HG02852 (cell line): ENCODE measurements at regions not wholly inside any gene's neighbourhood (a gene's known extent, or its start where the extent isn't known, plus 50 kb on each side); places are given as distances from the start of the nearest gene placed in this dataset.

Source experiments
- ATAC-seq: cut with Tn5 transposase; IDR thresholded peaks from one replicate; pipeline ENCODE4 v1.9.1; 2021; ENCODE audit warnings: mild to moderate bottlenecking, moderate library complexity; ENCODE audit not compliant: unreplicated experiment

- ATAC-seq, result no peak
These were observed 85.4 kb upstream of the KLF12 start for GRCh38 chr13:74219566-74219965.

- no peak for ATAC-seq
These were observed 84.1 kb upstream of the KLF12 start for GRCh38 chr13:74218291-74218690.

DNA sequence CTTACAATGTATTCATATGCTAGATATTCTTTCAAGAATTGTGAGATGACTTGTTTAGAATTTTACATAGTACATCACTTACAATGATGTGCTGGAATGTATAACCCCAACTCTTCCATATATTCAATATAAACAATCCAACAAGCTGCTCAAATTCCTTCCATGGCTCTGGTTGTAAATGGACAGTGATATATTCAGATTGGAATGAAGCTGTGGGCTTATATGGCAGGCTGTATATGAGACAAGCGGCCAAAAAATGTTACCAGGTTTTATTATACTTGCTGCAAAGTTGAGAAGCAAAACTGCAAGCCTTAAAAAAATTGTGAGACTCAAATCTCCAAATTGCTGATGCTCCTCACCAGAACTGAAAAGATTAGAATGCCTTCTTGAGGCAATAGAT lies 83.6 kb upstream of the KLF12 start:
- ATAC-seq, result no peak

DNA sequence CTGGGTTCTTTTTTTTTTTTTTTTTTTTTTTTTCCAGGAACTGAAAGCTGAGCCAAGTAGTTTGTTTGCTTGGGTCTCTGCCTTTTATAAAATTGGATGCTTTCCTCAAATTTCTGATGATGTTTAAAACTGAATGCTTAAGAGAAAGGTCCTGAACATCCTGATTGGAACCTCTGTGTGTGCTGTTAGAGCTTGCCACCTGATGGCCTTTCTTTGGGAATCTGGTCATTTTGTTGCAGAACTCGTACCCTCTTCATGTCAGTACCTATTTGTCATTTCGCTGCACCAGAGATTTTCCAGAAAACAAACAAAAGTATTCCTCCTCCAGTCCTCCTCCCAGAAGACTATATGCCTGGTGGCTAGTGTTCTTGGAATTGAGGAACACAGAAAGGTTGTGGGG lies 81.2 kb upstream of the KLF12 start:
- no peak for ATAC-seq

DNA sequence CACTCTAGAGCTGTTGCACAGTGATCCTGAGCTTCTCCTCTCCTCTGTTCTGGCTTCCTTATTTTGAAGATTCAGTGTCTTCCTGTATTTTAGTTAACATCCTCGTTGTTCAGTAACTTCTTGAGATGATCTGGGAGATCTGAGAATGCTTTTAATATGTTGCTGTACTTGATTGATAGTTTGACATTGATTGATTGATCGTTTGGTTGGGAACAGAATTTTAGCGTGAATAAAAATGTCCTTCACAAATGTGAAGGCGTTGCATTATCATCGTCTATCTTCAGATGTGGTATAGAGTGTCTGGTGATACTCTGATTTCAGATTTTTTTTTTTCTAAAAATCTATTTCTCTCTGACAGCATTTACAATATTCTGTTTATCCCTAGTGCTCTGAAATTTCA lies 80.1 kb upstream of the KLF12 start:
- ATAC-seq, result no peak

DNA sequence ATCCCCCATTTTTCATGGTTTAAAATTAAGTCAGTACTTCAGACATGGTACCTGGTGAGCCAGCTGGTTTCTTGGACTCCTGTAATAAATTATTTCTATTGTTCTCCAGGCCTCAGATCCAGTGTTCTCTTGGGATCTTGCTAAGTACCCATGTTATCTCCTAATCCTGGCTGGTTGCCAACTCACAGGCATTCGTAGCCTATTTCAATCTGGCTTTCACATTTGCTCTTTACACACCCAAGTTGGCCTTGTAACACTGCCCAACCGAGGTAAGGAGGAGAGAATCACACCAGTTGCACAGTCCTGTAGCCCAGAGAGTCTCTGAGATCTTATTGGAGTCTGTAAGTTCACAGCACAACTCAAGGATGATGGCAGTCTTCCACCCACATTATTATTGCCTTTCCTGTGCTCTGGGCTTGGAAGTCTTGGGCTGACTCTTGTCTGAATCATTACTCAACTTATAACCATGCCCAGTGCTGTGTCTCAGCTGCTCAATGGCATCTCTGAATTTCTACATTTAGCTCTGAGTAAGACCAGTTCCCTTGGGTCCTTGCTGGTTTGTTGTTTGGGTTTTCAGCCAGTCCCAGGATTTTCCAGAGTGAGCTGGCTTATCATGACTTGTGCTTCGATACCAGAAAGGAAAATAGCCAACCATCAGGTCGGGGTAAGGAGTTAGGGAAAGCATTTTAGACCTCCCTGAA lies 76.6 kb upstream of the KLF12 start:
- no peak for ATAC-seq

DNA sequence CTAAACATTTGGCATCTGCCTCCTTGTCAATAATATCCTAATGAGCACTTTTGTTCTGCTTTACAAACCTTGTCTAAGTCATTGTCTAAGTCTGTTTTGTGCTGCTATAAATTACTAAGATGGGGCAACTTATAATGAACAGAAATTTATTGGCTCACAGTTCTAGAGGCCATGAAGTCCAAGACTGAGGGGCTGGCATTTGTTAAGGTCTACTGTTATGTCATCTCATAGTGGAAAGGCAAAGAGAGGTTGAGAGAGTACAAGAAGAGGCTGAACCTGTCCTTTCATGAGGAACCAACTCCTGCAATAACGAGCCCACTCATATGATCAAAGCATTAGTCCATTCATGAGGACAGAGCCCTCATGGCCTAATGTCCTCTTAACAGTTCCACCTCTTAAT lies 72.7 kb upstream of the KLF12 start:
- no peak for ATAC-seq

GRCh38 chr13:74206061-74206561 lies 71.9 kb upstream of the KLF12 start:
- ATAC-seq, result no peak

DNA sequence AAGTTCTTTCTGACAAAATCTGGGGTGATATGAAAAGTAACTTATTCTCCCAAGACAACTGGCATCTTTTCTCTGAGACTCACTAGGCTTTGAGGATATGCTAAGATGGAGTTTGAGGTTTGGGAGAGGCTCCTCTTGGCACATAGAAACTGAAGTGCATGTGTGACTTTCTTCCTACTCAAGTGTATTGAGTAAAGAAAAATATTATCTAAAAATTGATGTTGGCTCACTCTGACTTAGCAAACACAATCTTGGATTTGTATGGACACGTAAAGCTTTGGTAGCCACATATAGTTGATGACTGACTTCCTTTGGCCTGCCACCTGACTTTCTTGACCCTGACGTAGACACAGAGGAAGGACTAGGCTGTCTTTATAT lies 71.1 kb upstream of the KLF12 start:
- ATAC-seq, result no peak

- no peak for ATAC-seq
These were observed 70.6 kb upstream of the KLF12 start for GRCh38 chr13:74204602-74205312.

GRCh38 chr13:74203576-74203975 lies 69.4 kb upstream of the KLF12 start:
- ATAC-seq, result no peak

DNA sequence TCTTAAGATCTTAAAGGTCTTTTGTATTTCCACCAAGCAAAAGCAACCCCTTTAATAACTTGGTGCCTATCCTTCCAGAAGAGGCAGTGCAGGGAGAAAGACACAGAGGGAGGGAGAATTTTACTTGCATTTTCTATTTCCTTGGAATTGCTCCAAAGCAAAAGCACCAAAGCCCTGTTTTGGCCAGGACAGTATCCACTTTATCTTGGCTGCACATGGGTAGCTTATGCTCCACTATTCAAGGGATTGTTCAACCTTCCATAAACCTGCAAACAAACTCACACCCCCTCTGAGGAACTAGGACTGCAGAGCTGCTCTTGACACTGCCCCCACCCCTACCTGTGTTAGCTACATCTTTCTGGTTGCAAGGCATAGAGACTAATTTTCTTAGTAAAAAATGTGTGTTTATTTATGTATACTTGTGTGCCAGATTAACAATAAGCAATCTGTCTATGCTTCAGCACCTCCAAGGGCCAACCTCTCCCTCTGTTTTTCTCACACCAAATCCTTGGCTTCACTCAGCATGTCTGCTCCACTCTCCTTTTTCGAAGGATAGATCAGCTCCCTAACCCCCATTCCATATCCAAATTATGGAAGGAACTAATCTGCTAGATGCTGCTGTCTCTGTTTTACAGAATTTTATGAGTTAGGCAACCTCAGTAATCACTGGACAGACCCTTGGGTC lies 68.1 kb upstream of the KLF12 start:
- no peak for ATAC-seq

GRCh38 chr13:74201530-74201929 lies 67.3 kb upstream of the KLF12 start:
- no peak for ATAC-seq

DNA sequence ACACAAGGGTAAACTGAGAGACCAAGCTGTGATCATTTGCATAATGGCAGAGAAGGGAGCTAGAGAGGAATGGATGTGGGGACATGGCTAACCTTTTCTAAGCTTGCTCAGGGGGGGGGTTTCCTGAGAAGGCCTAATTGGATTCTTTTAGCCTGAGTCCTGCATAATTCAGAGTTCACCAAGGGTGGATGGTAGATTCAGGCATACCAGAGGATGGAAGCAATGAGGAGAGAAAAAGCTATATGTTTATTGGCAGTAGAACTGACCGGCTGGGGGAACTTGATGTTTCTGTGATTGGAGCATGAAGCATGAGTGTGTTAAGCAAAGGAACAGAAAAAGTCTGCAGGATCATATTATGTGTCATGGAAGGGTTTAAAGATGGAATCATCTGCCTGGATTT lies 65.9 kb upstream of the KLF12 start:
- ATAC-seq, result no peak

DNA sequence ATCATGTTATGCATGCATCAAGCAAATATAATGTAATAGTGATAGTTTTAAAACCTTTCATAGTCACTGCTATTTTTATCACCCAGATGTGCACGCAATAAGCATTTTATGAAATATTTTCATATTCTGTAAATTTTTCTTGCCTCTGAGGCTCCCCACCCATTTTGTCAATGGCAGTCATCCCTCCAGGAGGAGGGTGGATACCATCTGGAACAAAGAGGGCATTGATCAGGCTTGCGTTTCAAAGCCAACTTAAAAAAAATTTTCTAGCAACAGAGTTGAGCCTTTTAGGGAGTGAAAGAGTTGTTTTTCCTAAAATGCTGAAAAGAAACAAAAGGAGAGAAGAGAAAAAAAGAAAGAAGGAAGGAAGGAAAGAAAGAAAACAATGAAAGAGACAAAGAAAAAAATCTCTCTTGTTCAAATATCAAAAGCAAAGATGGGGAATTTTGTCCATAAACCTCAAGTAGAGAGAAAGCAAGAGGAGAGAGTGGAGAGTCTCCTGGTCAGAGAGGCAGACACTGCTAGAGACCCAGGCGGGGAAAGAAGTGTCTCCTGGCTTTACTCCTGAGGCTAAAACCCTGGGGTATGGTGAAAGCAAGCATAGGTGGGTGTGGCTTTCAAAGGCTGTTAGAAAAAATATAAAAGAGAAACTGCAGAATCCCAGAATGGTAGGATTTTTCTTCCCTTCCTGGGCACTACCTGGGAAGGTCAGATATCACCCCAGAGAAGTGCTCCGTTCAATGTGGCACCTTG lies 63.6 kb upstream of the KLF12 start:
- ATAC-seq, result no peak

DNA sequence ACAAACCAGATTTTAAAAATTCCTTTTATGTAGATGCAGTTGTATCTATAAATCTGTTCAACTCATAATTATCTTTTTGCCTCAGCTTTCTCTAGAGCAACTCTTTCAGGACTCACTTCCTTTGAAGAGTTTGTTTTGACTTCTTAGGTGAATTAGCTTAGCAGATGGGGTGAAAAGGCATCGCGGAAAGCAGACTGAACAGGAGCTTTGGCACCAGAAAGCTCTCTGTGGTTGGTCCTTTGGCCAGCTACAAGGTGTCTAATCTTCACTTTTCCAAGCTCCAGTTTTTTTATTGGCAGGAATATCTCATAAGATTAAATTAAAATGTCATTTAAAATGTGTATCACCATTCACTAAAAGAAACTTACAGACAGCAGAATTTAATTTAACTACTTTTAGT lies 60.6 kb upstream of the KLF12 start:
- no peak for ATAC-seq

- no peak for ATAC-seq
These were observed 59.2 kb upstream of the KLF12 start for GRCh38 chr13:74193391-74193790.

DNA sequence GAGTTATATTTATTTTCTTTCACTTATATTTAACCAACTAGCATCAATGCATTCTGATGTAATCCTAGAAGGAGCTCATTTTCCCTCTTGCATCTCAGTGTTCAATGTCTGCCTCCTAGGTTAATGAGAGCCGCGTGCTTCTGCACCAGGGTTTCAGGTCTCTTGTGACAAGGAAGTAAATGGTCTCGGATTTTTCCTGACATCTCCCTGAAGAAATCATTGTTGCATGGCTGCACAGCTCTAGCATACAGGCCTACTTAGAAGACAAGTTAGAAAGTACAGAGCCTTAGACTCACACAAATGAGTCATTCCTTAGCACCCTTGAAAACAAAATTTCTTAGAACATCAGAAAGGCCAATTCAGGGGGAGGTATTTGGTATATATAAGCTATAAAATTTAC lies 57.2 kb upstream of the KLF12 start:
- ATAC-seq, result no peak

DNA sequence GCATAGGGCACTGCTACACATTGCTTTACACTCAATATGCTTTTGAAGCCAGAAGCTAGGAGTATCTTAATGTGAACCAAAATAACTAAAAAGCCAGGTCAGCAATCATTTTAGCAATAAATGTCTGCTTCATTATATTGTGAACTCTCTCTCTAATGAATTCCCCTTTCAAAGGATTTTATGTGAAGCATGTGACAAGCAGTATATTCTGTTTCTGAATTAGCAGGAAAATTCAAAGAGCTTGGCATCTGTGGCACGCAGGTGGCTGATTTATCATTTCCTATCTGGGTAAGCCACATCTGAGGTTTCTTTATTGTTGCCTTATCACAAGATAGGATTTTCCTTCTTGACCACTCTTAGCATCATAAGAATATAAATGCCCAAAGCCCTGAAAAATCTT lies 56.8 kb upstream of the KLF12 start:
- ATAC-seq, result no peak

DNA sequence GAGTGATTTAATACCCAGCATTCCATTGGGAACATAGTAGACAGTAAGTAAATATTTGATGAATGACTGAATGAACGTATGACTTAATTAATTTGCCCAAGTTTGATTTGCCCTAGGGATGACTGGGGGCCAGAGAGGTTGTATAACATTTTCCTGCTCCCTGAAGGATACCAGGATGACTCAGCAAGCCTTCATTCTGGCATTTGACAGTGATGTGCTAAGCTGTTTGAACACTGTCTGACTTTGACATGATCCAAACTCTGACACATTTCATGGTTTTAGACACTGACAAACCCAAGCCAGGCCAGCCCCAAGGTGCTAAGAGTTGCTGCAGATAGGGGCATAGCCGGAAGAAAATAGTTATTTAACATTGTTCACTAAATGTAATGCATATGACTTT lies 53.4 kb upstream of the KLF12 start:
- ATAC-seq, result no peak

DNA sequence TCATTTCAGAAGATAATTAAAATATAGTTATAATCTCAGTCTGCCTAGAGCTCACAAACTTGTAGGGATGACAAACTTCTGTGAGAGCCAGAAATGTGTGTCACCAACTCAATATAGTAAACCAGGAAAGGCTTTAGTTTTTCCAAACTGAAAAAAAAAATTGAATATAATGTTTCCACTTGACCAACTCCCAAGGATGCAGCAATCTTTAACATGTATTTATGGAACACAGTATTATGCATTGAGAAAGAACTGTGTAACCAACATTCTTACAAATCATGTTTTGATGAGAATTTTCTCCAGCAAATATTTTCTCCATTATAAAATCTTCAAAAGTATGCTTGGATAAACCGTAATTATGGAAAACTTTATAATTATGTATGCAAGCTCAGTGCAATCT lies 50.1 kb upstream of the KLF12 start:
- ATAC-seq, result no peak
